SK-N-MC (cell line): ENCODE measurements at regions not wholly inside any gene's neighbourhood (a gene's known extent, or its start where the extent isn't known, plus 50 kb on each side); places are given as distances from the start of the nearest gene placed in this dataset.

Experiments
- EZH2 ChIP-seq: fragments of 200-600 bp; sonication (generic); IDR thresholded peaks from one replicate; pipeline ENCODE4 v1.6.1; 2017; ENCODE audit warnings: antibody characterized with exemption
- POLR2AphosphoS5 ChIP-seq: IDR thresholded peaks from 2 replicates; pipeline ENCODE4 v1.6.1; 2012; ENCODE audit warnings: mild to moderate bottlenecking, low read depth, low read length, borderline replicate concordance

DNA sequence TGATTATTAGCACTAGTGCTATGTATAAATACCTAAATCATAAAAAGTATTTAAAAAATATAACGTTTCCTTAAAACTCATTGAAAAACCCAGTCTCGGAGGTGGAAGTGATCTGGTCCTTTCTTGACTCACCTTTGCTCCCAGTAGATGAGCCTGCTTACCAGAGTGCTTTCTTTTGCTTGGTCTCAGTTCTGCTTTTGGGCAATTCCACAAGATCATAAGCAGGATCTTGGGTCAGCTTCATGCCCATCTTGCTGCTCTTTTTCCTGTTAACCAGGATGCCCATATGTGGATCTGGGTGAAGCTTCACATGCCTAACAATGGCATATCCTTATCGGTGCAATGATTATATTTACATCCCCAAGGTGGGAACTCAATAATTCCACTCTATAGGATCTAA, 332.1 kb upstream of the FAM98A start:
- TF ChIP-seq EZH2 (no peak), POLR2AphosphoS5 (no peak)
